ENCODE measurements at regions not wholly inside any gene's neighbourhood (a gene's known extent, or its start where the extent isn't known, plus 50 kb on each side); places are given as distances from the start of the nearest gene placed in this dataset.
"Not testable (repeated sequence)": the region's sequence is repeated elsewhere in the genome, so short reads cannot be mapped to it uniquely, and the experiment has no call there.

- no peak for DNase-seq
Observed at GRCh38 chr3:82376883-82377282, 615.4 kb upstream of the GBE1 start.

GRCh38 chr3:82373833-82374232, 612.4 kb upstream of the GBE1 start:
- not testable (repeated sequence) for DNase-seq

- no peak for DNase-seq
Observed at GRCh38 chr3:82364827-82365226, 603.4 kb upstream of the GBE1 start.

GRCh38 chr3:82363131-82363530, 601.7 kb upstream of the GBE1 start:
- no peak for DNase-seq

- DNase-seq, result no peak
Observed at GRCh38 chr3:82355228-82355627, 593.8 kb upstream of the GBE1 start.

- no peak for DNase-seq
Observed at GRCh38 chr3:82354228-82354627, 592.8 kb upstream of the GBE1 start.

GRCh38 chr3:82353306-82354171, 592.1 kb upstream of the GBE1 start:
- DNase-seq, result no peak

- no peak for DNase-seq
Observed at GRCh38 chr3:82347585-82347984, 586.1 kb upstream of the GBE1 start.

GRCh38 chr3:82342521-82342920, 581.1 kb upstream of the GBE1 start:
- no peak for DNase-seq

- no peak for DNase-seq
Observed at GRCh38 chr3:82329300-82329699, 567.9 kb upstream of the GBE1 start.

GRCh38 chr3:82311901-82312300, 550.5 kb upstream of the GBE1 start:
- no peak for DNase-seq

GRCh38 chr3:82308755-82309154, 547.3 kb upstream of the GBE1 start:
- DNase-seq, result no peak

GRCh38 chr3:82306189-82306588, 544.7 kb upstream of the GBE1 start:
- DNase-seq, result no peak

GRCh38 chr3:82294609-82295008, 533.2 kb upstream of the GBE1 start:
- no peak for DNase-seq

- no peak for DNase-seq
Observed at GRCh38 chr3:82293867-82294266, 532.4 kb upstream of the GBE1 start.

GRCh38 chr3:82293435-82293834, 532.0 kb upstream of the GBE1 start:
- no peak for DNase-seq

GRCh38 chr3:82287562-82287961, 526.1 kb upstream of the GBE1 start:
- no peak for DNase-seq

- peak; percentile 30 for DNase-seq
Observed at GRCh38 chr3:82281205-82281604, 519.8 kb upstream of the GBE1 start.

- no peak for DNase-seq
Observed at GRCh38 chr3:82276992-82277391, 515.5 kb upstream of the GBE1 start.

GRCh38 chr3:82274897-82275296, 513.5 kb upstream of the GBE1 start:
- DNase-seq, result no peak

GRCh38 chr3:82265747-82266146, 504.3 kb upstream of the GBE1 start:
- no peak for DNase-seq

- no peak for DNase-seq
Observed at GRCh38 chr3:82262193-82262592, 500.7 kb upstream of the GBE1 start.

- DNase-seq, result no peak
Observed at GRCh38 chr3:82261637-82262036, 500.2 kb upstream of the GBE1 start.

GRCh38 chr3:82261013-82261412, 499.6 kb upstream of the GBE1 start:
- no peak for DNase-seq

- DNase-seq, result no peak
Observed at GRCh38 chr3:82259994-82260393, 498.5 kb upstream of the GBE1 start.
